ENCODE measurements at regions not wholly inside any gene's neighbourhood (a gene's known extent, or its start where the extent isn't known, plus 50 kb on each side); places are given as distances from the start of the nearest gene placed in this dataset.

DNA sequence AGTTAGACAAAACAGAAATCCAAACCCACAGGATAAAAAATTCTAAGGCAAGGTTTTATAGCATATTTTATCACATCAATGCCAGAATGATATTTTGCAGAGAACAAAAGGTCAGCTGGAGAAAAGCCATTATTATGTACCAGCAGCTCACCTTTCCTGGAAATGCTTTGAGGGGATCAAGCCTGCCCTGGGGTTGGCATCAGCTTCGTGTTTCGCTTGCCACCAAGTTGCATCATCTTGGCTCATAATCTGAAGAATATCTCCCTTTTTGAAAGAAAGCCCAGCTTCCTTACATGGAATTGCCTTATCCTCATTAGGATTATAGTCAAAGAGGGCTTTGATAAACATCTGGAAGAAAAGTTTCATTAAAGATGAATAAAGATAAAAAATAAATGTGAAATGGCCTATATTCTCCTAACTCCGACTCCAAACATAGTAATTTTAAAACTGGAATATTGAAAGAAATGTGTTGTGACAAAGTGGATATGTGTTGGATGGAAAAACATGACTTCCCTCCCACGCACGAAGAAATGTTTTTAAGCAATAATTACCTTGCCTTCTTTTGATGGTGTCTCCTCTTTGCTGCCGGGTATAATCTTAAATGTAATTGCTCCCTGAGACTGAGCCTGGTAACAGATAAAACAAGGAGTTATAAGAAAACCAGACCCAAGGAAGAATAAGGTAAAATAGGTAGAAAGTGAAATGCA, 121.3 kb upstream of the ODAD2 start:
- H3K4me1 ChIP-seq (ENCODE audit: control insufficient read depth in 1 of 2, insufficient read depth in 1 of 2, low read depth in 1 of 2, low read length in 1 of 2), result no peaks in the 10 kb centered on the region
- H3K27me3 ChIP-seq, result no peaks in the 10 kb centered on the region
- TF ChIP-seq, protein P1, sequence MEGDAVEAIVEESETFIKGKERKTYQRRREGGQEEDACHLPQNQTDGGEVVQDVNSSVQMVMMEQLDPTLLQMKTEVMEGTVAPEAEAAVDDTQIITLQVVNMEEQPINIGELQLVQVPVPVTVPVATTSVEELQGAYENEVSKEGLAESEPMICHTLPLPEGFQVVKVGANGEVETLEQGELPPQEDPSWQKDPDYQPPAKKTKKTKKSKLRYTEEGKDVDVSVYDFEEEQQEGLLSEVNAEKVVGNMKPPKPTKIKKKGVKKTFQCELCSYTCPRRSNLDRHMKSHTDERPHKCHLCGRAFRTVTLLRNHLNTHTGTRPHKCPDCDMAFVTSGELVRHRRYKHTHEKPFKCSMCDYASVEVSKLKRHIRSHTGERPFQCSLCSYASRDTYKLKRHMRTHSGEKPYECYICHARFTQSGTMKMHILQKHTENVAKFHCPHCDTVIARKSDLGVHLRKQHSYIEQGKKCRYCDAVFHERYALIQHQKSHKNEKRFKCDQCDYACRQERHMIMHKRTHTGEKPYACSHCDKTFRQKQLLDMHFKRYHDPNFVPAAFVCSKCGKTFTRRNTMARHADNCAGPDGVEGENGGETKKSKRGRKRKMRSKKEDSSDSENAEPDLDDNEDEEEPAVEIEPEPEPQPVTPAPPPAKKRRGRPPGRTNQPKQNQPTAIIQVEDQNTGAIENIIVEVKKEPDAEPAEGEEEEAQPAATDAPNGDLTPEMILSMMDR (IDR thresholded peaks at IDR 0.05), result no peak
- H3K9me3 ChIP-seq, result no peaks in the 10 kb centered on the region
- no peak overlapping the region for H3K27ac ChIP-seq
- H3K4me3 ChIP-seq (ENCODE audit: low read depth in 1 of 2, low read length in 1 of 2), result no peak overlapping the region
- peaks cover 68% of the 10 kb centered on the region for H3K36me3 ChIP-seq

DNA sequence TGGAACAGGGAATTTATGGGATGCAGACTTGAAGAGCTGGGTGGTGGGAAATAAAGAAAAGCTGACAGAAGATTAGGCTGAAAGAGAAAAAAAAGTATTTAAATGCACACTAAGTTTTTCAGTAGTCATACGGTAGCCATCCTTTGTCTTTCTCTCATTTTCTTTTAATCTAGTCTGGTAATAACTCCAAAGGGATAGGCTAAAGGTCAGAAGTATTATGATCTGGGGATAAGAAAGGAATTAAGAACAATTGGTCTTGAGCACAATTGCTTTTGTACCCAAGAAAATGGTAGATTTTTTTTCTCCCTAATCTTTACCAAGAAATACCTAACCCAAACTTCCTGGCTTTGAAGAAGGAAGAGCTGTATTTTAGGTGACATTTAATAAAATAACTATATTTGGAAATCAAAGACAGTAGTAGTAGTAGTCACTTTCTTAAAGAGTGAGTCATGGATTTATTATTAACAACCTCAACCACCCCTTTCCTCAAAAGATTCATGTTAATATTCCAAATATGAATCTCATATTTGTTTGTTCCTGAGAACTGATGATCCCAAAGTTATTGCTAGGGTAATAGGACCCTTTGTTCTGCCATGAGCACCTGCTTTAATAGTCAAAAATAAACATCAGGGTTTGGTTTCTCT, 120.2 kb upstream of the ODAD2 start:
- Histone ChIP-seq H3K27me3 (no peaks in the 10 kb centered on the region), H3K27ac (no peak overlapping the region), H3K9me3 (no peaks in the 10 kb centered on the region), H3K36me3 (peaks cover 69% of the 10 kb centered on the region), H3K4me1 (ENCODE audit: control insufficient read depth in 1 of 2, insufficient read depth in 1 of 2, low read depth in 1 of 2, low read length in 1 of 2) (no peaks in the 10 kb centered on the region), H3K4me3 (ENCODE audit: low read depth in 1 of 2, low read length in 1 of 2) (no peak overlapping the region)
- TF ChIP-seq, protein P1 (IDR thresholded peaks at IDR 0.05), result no peak

DNA sequence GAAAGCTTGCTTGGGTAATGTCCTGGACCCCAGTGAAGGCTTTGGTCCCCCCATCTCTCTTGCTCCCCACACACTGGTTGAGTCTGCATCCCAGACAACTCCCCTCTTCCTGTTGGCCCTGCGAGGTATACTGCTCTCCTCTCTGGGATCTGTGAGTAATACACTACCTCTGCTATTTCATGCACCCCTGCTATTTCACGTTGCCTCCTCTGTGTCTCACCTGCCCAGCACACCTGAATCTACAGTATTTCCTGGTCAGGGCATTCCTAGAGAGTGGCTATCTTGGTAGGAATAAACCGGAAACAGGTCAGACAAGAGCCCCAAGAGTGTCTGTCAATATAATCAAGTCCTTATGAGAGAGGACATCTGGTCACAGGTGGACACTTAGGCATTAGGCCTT, 114.3 kb upstream of the ODAD2 start:
- Histone ChIP-seq H3K9me3 (no peaks in the 10 kb centered on the region), H3K27ac (no peak overlapping the region), H3K4me1 (ENCODE audit: control insufficient read depth in 1 of 2, insufficient read depth in 1 of 2, low read depth in 1 of 2, low read length in 1 of 2) (no peaks in the 10 kb centered on the region), H3K4me3 (ENCODE audit: low read depth in 1 of 2, low read length in 1 of 2) (no peak overlapping the region), H3K36me3 (peaks cover 38% of the 10 kb centered on the region), H3K27me3 (no peaks in the 10 kb centered on the region)
- TF ChIP-seq, protein P1 (IDR thresholded peaks at IDR 0.05), result no peak

DNA sequence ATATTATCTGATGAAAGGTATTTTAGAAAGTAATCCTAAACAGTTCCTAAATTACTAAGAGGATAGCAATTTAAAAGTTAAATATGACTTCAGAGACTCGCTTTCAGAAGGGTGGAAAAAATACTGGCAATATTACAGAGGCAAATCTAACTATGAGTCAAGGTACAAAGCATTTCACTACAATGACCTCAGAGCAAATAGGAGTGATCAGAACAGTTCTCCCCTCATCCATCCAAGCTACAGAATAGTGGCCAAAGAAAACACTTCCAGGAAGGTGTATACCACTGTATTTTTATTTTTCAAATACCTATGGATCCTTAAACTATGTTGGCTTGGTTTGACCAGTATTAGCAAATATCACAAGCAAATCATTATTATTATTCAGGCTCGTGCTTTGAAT, 112.8 kb upstream of the ODAD2 start:
- peaks cover 39% of the 10 kb centered on the region for H3K36me3 ChIP-seq
- H3K4me3 ChIP-seq (ENCODE audit: low read depth in 1 of 2, low read length in 1 of 2), result no peak overlapping the region
- TF ChIP-seq, protein P1 (IDR thresholded peaks at IDR 0.05), result no peak
- H3K27ac ChIP-seq, result no peak overlapping the region
- H3K4me1 ChIP-seq (ENCODE audit: control insufficient read depth in 1 of 2, insufficient read depth in 1 of 2, low read depth in 1 of 2, low read length in 1 of 2), result no peaks in the 10 kb centered on the region
- no peaks in the 10 kb centered on the region for H3K9me3 ChIP-seq
- H3K27me3 ChIP-seq, result no peaks in the 10 kb centered on the region

DNA sequence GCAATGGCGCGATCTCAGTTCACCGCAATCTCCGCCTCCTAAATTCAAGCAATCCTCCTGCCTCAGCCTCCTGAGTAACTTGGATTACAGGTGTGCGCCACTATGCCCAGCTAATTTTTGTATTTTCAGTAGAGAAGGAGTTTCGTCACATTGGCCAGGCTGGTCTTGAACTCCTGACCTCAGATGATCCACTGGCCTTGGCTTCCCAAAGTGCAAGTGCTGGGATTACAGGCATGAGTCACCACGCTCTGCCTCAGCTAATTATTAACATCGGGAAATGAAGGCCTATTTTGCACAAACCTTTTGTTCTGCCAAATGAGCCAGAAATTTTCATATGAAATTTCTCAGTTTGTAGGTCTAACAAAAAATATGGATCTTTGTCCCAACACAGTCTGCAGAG, 106.7 kb upstream of the ODAD2 start:
- Histone ChIP-seq H3K36me3 (peaks cover 29% of the 10 kb centered on the region), H3K4me3 (ENCODE audit: low read depth in 1 of 2, low read length in 1 of 2) (no peak overlapping the region), H3K27ac (no peak overlapping the region), H3K4me1 (ENCODE audit: control insufficient read depth in 1 of 2, insufficient read depth in 1 of 2, low read depth in 1 of 2, low read length in 1 of 2) (no peaks in the 10 kb centered on the region), H3K27me3 (no peaks in the 10 kb centered on the region), H3K9me3 (no peaks in the 10 kb centered on the region)
- TF ChIP-seq, protein P1 (IDR thresholded peaks at IDR 0.05), result no peak

Data from neutrophil (primary cell).